ENCODE measurements at regions not wholly inside any gene's neighbourhood (a gene's known extent, or its start where the extent isn't known, plus 50 kb on each side); places are given as distances from the start of the nearest gene placed in this dataset.

GRCh38 chr4:54152846-54153600 is 53.1 kb downstream of the GSX2 start:
- DNase-seq (ENCODE audit: low read depth in 2 of 2): peak; percentile 15 to 16

GRCh38 chr4:54155936-54156335 is 56.0 kb downstream of the GSX2 start:
- DNase-seq (ENCODE audit: low read depth in 2 of 2): no peak

- DNase-seq (ENCODE audit: low read depth in 2 of 2): no peak
Measured at GRCh38 chr4:54157606-54158005, 57.6 kb downstream of the GSX2 start.

GRCh38 chr4:54159543-54159942 is 59.6 kb downstream of the GSX2 start:
- DNase-seq (ENCODE audit: low read depth in 2 of 2): no peak

GRCh38 chr4:54165011-54165410 is 64.1 kb upstream of the PDGFRA start:
- no peak for DNase-seq (ENCODE audit: low read depth in 2 of 2)

GRCh38 chr4:54165438-54165837 is 63.7 kb upstream of the PDGFRA start:
- DNase-seq (ENCODE audit: low read depth in 2 of 2): peak; percentile 92 to 95

GRCh38 chr4:54167508-54167907 is 61.6 kb upstream of the PDGFRA start:
- DNase-seq (ENCODE audit: low read depth in 2 of 2): no peak

- DNase-seq (ENCODE audit: low read depth in 2 of 2): no peak
Measured at GRCh38 chr4:54169176-54169575, 59.9 kb upstream of the PDGFRA start.

- DNase-seq (ENCODE audit: low read depth in 2 of 2): no peak
Measured at GRCh38 chr4:54172156-54172555, 56.9 kb upstream of the PDGFRA start.

- no peak for DNase-seq (ENCODE audit: low read depth in 2 of 2)
Measured at GRCh38 chr4:54173281-54173912, 55.7 kb upstream of the PDGFRA start.

- no peak for DNase-seq (ENCODE audit: low read depth in 2 of 2)
Measured at GRCh38 chr4:54176202-54176601, 52.9 kb upstream of the PDGFRA start.
